Activated naive CD8-positive, alpha-beta T cell treated with anti-CD3 and anti-CD28 coated beads, Interleukin-2, amount 50 U/mL, for 24 hours (primary cell): ENCODE measurements at regions not wholly inside any gene's neighbourhood (a gene's known extent, or its start where the extent isn't known, plus 50 kb on each side); places are given as distances from the start of the nearest gene placed in this dataset.

Experiments used
- ATAC-seq: fragments of 150-1000 bp; cut with Tn5 transposase; one replicate; pipeline ENCODE4 v1.10.0; 2021
- DNase-seq: peaks from one replicate; pipeline ENCODE4 v3.0.0; 2021
- H3K27ac Mint-ChIP-seq: one replicate; pipeline ENCODE4 v1.8.0; 2021; ENCODE audit warnings: mild to moderate bottlenecking, mixed read lengths
- H3K27me3 Mint-ChIP-seq: one replicate; pipeline ENCODE4 v1.8.0; 2021; ENCODE audit warnings: mixed read lengths
- H3K36me3 Mint-ChIP-seq: one replicate; pipeline ENCODE4 v1.8.0; 2021; ENCODE audit warnings: low read depth, mixed read lengths
- H3K4me1 Mint-ChIP-seq: one replicate; pipeline ENCODE4 v1.8.0; 2021; ENCODE audit warnings: mixed read lengths
- H3K4me3 Mint-ChIP-seq: one replicate; pipeline ENCODE4 v1.8.0; 2021; ENCODE audit warnings: mild to moderate bottlenecking, moderate library complexity, mixed read lengths
- H3K9me3 Mint-ChIP-seq: one replicate; pipeline ENCODE4 v1.8.0; 2021; ENCODE audit warnings: mixed read lengths

GRCh38 chr5:168070761-168071160 lies 220.7 kb upstream of the WWC1 start:
- H3K36me3 Mint-ChIP-seq = no peaks in the 10 kb centered on the region
- peaks cover 3% of the 10 kb centered on the region for H3K27me3 Mint-ChIP-seq
- no peak overlapping the region for H3K4me3 Mint-ChIP-seq
- ATAC-seq (no peak), DNase-seq (no peak)
- no peaks in the 10 kb centered on the region for H3K9me3 Mint-ChIP-seq
- no peaks in the 10 kb centered on the region for H3K4me1 Mint-ChIP-seq
- no peak overlapping the region for H3K27ac Mint-ChIP-seq

- no peaks in the 10 kb centered on the region for H3K9me3 Mint-ChIP-seq
- ATAC-seq = no peak
- H3K4me3 Mint-ChIP-seq = no peak overlapping the region
- H3K36me3 Mint-ChIP-seq = no peaks in the 10 kb centered on the region
- peaks cover under 1% of the 10 kb centered on the region for H3K27me3 Mint-ChIP-seq
- DNase-seq = no peak
- H3K27ac Mint-ChIP-seq = no peak overlapping the region
- no peaks in the 10 kb centered on the region for H3K4me1 Mint-ChIP-seq
Observed at GRCh38 chr5:168072665-168073064, 218.8 kb upstream of the WWC1 start.

- Mint-ChIP-seq H3K4me3 (no peak overlapping the region), H3K27ac (no peak overlapping the region), H3K27me3 (no peaks in the 10 kb centered on the region), H3K4me1 (no peaks in the 10 kb centered on the region), H3K36me3 (no peaks in the 10 kb centered on the region), H3K9me3 (no peaks in the 10 kb centered on the region)
- no peak for ATAC-seq
- DNase-seq = no peak
Observed at GRCh38 chr5:168073311-168073710, 218.1 kb upstream of the WWC1 start.

GRCh38 chr5:168073991-168074800 lies 217.2 kb upstream of the WWC1 start:
- no peak for ATAC-seq
- Mint-ChIP-seq H3K36me3 (no peaks in the 10 kb centered on the region), H3K9me3 (no peaks in the 10 kb centered on the region), H3K4me3 (no peak overlapping the region), H3K27me3 (no peaks in the 10 kb centered on the region), H3K27ac (no peak overlapping the region), H3K4me1 (no peaks in the 10 kb centered on the region)
- no peak for DNase-seq

GRCh38 chr5:168075387-168075786 lies 216.1 kb upstream of the WWC1 start:
- H3K4me1 Mint-ChIP-seq = no peaks in the 10 kb centered on the region
- H3K9me3 Mint-ChIP-seq = no peaks in the 10 kb centered on the region
- ATAC-seq (no peak), DNase-seq (no peak)
- no peaks in the 10 kb centered on the region for H3K27me3 Mint-ChIP-seq
- no peaks in the 10 kb centered on the region for H3K36me3 Mint-ChIP-seq
- H3K27ac Mint-ChIP-seq = no peak overlapping the region
- H3K4me3 Mint-ChIP-seq = no peak overlapping the region

GRCh38 chr5:168076561-168076991 lies 214.9 kb upstream of the WWC1 start:
- Mint-ChIP-seq H3K27me3 (no peaks in the 10 kb centered on the region), H3K27ac (no peak overlapping the region), H3K9me3 (no peaks in the 10 kb centered on the region), H3K4me1 (no peaks in the 10 kb centered on the region), H3K4me3 (no peak overlapping the region), H3K36me3 (no peaks in the 10 kb centered on the region)
- DNase-seq (peak; percentile 11), ATAC-seq (no peak)

GRCh38 chr5:168085261-168086031 lies 206.0 kb upstream of the WWC1 start:
- Mint-ChIP-seq H3K9me3 (peaks cover 3% of the 10 kb centered on the region), H3K27me3 (no peaks in the 10 kb centered on the region), H3K4me3 (no peak overlapping the region), H3K27ac (no peak overlapping the region), H3K4me1 (no peaks in the 10 kb centered on the region), H3K36me3 (no peaks in the 10 kb centered on the region)
- DNase-seq (no peak), ATAC-seq (no peak)

- no peaks in the 10 kb centered on the region for H3K4me1 Mint-ChIP-seq
- H3K27ac Mint-ChIP-seq = no peak overlapping the region
- ATAC-seq (no peak), DNase-seq (no peak)
- no peaks in the 10 kb centered on the region for H3K27me3 Mint-ChIP-seq
- H3K4me3 Mint-ChIP-seq = no peak overlapping the region
- H3K9me3 Mint-ChIP-seq = peaks cover 3% of the 10 kb centered on the region
- H3K36me3 Mint-ChIP-seq = no peaks in the 10 kb centered on the region
Observed at GRCh38 chr5:168086104-168086610, 205.3 kb upstream of the WWC1 start.

GRCh38 chr5:168086746-168087145 lies 204.7 kb upstream of the WWC1 start:
- Mint-ChIP-seq H3K36me3 (no peaks in the 10 kb centered on the region), H3K4me3 (no peak overlapping the region), H3K4me1 (no peaks in the 10 kb centered on the region), H3K27ac (no peak overlapping the region), H3K9me3 (peaks cover 3% of the 10 kb centered on the region), H3K27me3 (no peaks in the 10 kb centered on the region)
- DNase-seq = no peak
- no peak for ATAC-seq

GRCh38 chr5:168088410-168089173 lies 202.9 kb upstream of the WWC1 start:
- Mint-ChIP-seq H3K27ac (no peak overlapping the region), H3K4me1 (no peaks in the 10 kb centered on the region), H3K27me3 (no peaks in the 10 kb centered on the region), H3K9me3 (peaks cover 3% of the 10 kb centered on the region), H3K4me3 (no peak overlapping the region), H3K36me3 (no peaks in the 10 kb centered on the region)
- ATAC-seq (no peak), DNase-seq (no peak)

GRCh38 chr5:168089201-168089887 lies 202.1 kb upstream of the WWC1 start:
- Mint-ChIP-seq H3K4me1 (no peaks in the 10 kb centered on the region), H3K4me3 (no peak overlapping the region), H3K27me3 (no peaks in the 10 kb centered on the region), H3K36me3 (no peaks in the 10 kb centered on the region), H3K27ac (no peak overlapping the region), H3K9me3 (no peaks in the 10 kb centered on the region)
- no peak for DNase-seq
- ATAC-seq = no peak

- no peak for DNase-seq
- no peaks in the 10 kb centered on the region for H3K27me3 Mint-ChIP-seq
- H3K4me1 Mint-ChIP-seq = no peaks in the 10 kb centered on the region
- H3K27ac Mint-ChIP-seq = no peak overlapping the region
- no peaks in the 10 kb centered on the region for H3K9me3 Mint-ChIP-seq
- H3K36me3 Mint-ChIP-seq = no peaks in the 10 kb centered on the region
- ATAC-seq = no peak
- H3K4me3 Mint-ChIP-seq = no peak overlapping the region
Observed at GRCh38 chr5:168092209-168093185, 198.9 kb upstream of the WWC1 start.

- ATAC-seq (no peak), DNase-seq (no peak)
- H3K4me3 Mint-ChIP-seq = no peak overlapping the region
- H3K36me3 Mint-ChIP-seq = no peaks in the 10 kb centered on the region
- no peaks in the 10 kb centered on the region for H3K27me3 Mint-ChIP-seq
- no peaks in the 10 kb centered on the region for H3K9me3 Mint-ChIP-seq
- H3K27ac Mint-ChIP-seq = no peak overlapping the region
- no peaks in the 10 kb centered on the region for H3K4me1 Mint-ChIP-seq
Observed at GRCh38 chr5:168093200-168093910, 198.1 kb upstream of the WWC1 start.
